ENCODE measurements at regions not wholly inside any gene's neighbourhood (a gene's known extent, or its start where the extent isn't known, plus 50 kb on each side); places are given as distances from the start of the nearest gene placed in this dataset.

DNA sequence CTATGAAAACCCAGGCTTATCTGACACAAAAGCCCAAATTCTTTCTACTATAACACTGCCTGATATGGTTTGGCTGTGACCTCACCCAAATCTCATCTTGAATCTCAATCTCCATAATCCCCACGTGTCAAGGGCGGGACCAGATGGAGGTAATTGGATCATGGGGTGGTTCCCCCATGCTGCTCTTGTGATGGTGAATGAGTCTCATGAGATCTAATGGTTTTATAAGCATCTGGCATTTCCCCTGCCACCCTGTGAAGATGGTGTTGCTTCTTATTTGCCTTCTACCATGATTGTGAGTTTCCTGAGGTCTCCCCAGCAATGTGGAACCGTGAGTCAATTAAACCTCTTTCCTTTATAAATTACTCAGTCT lies 123.3 kb upstream of the USP24 start (continued):
- TF ChIP-seq EP300 (IDR thresholded peaks at IDR 0.05; ENCODE audit: borderline replicate concordance in 1 of 2, low read depth in 2 of 2, low read length in 2 of 2) (no peak), BACH1 (IDR thresholded peaks at IDR 0.05; ENCODE audit: low read length) (no peak)
